ENCODE measurements at regions not wholly inside any gene's neighbourhood (a gene's known extent, or its start where the extent isn't known, plus 50 kb on each side); places are given as distances from the start of the nearest gene placed in this dataset.

- TF ChIP-seq ZFX (IDR thresholded peaks at IDR 0.05) (no peak), CTCF (conservative IDR thresholded peaks at IDR 0.05) (no peak)
These were observed 95.7 kb upstream of the ALDH1B1 start for GRCh38 chr9:38296807-38297206.
